Kidney epithelial cell (primary cell): ENCODE measurements at regions not wholly inside any gene's neighbourhood (a gene's known extent, or its start where the extent isn't known, plus 50 kb on each side); places are given as distances from the start of the nearest gene placed in this dataset.

Experiments used
- DNase-seq: peaks from one replicate; pipeline ENCODE4 v3.0.0-alpha.2; 2010; ENCODE audit warnings: low read depth
- H3K27me3 ChIP-seq: 2 replicates; pipeline ENCODE4 v1.6.0; 2011; ENCODE audit warnings: low read length; ENCODE audit not compliant: control insufficient read depth, insufficient read depth
- H3K36me3 ChIP-seq: 2 replicates; pipeline ENCODE4 v1.5.1; 2011; ENCODE audit warnings: low read length; ENCODE audit not compliant: control insufficient read depth, insufficient read depth
- H3K4me3 ChIP-seq: 2 replicates; pipeline ENCODE4 v1.5.1; 2011; ENCODE audit warnings: low read depth, mild to moderate bottlenecking, control low read depth, low read length
- CTCF ChIP-seq: IDR thresholded peaks from 2 replicates; pipeline ENCODE4 v1.5.1; 2011; ENCODE audit warnings: mild to moderate bottlenecking, moderate library complexity, low read length, control low read depth, inconsistent platforms; ENCODE audit not compliant: insufficient read depth, poor library complexity, severe bottlenecking

- Histone ChIP-seq H3K27me3 (peaks cover 2% of the 10 kb centered on the region), H3K4me3 (no peak overlapping the region), H3K36me3 (no peaks in the 10 kb centered on the region)
- TF ChIP-seq CTCF: peak; percentile 63
- no peak for DNase-seq
These were observed 80.0 kb downstream of the COPS8 start for GRCh38 chr2:237165405-237166276.

- Histone ChIP-seq H3K27me3 (peaks cover 2% of the 10 kb centered on the region), H3K4me3 (no peak overlapping the region), H3K36me3 (no peaks in the 10 kb centered on the region)
- no peak for DNase-seq
- TF ChIP-seq CTCF: no peak
These were observed 81.3 kb downstream of the COPS8 start for GRCh38 chr2:237167038-237167437.

- Histone ChIP-seq H3K27me3 (peaks cover 2% of the 10 kb centered on the region), H3K36me3 (no peaks in the 10 kb centered on the region), H3K4me3 (no peak overlapping the region)
- no peak for DNase-seq
- TF ChIP-seq CTCF: no peak
These were observed 82.2 kb downstream of the COPS8 start for GRCh38 chr2:237167934-237168333.

- Histone ChIP-seq H3K4me3 (no peak overlapping the region), H3K27me3 (peaks cover 2% of the 10 kb centered on the region), H3K36me3 (no peaks in the 10 kb centered on the region)
- no peak for DNase-seq
- no peak for TF ChIP-seq CTCF
These were observed 84.3 kb downstream of the COPS8 start for GRCh38 chr2:237170020-237170419.

GRCh38 chr2:237171396-237171795 lies 85.7 kb downstream of the COPS8 start:
- Histone ChIP-seq H3K27me3 (no peaks in the 10 kb centered on the region), H3K4me3 (no peak overlapping the region), H3K36me3 (no peaks in the 10 kb centered on the region)
- TF ChIP-seq CTCF: peak; percentile 47
- peak; percentile 71 for DNase-seq

GRCh38 chr2:237171881-237172280 lies 86.2 kb downstream of the COPS8 start:
- H3K27me3 ChIP-seq: no peaks in the 10 kb centered on the region
- DNase-seq: no peak
- TF ChIP-seq CTCF: no peak
- H3K36me3 ChIP-seq: no peaks in the 10 kb centered on the region
- no peak overlapping the region for H3K4me3 ChIP-seq
